Vagina (tissue), 2 donors: ENCODE measurements at regions not wholly inside any gene's neighbourhood (a gene's known extent, or its start where the extent isn't known, plus 50 kb on each side); places are given as distances from the start of the nearest gene placed in this dataset.

Source experiments
- DNase-seq, 2 donors: peaks; one replicate each; pipeline ENCODE4 v3.0.0-alpha.2; 2017; ENCODE audit errors: extremely low spot score in 2 of 2
- H3K27ac ChIP-seq: fragments of 200-600 bp; sonication (generic); one replicate; pipeline ENCODE4 v1.5.1; 2019
- H3K27me3 ChIP-seq: fragments of 200-600 bp; sonication (generic); one replicate; pipeline ENCODE4 v1.5.1; 2019
- H3K36me3 ChIP-seq, 2 donors: fragments of 200-600 bp; sonication (generic); one replicate each; pipeline ENCODE4 v1.5.1; 2017 to 2019
- H3K4me1 ChIP-seq: fragments of 200-600 bp; sonication (generic); one replicate; pipeline ENCODE4 v1.5.1; 2019
- H3K4me3 ChIP-seq, 2 donors: fragments of 200-600 bp; sonication (generic); 1 replicate in 1 of 2; 2 replicates in 1 of 2; pipeline ENCODE4 v1.5.1; 2016 to 2019
- H3K9me3 ChIP-seq: fragments of 200-600 bp; sonication (generic); one replicate; pipeline ENCODE4 v1.5.1; 2019
- POLR2A ChIP-seq, 2 donors: fragments of 450-650 bp; IDR thresholded peaks; one replicate each; pipeline ENCODE4 v1.6.1; 2017; ENCODE audit warnings: antibody characterized with exemption in 2 of 2, mild to moderate bottlenecking in 2 of 2, moderate library complexity in 2 of 2
- POLR2AphosphoS5 ChIP-seq, 2 donors: sonication (generic); formaldehyde crosslinking; IDR thresholded peaks; one replicate each; pipeline ENCODE4 v1.9.0; 2017; ENCODE audit warnings: antibody characterized with exemption in 2 of 2, mild to moderate bottlenecking in 2 of 2, low read depth in 1 of 2; ENCODE audit not compliant: insufficient read depth in 1 of 2
- intact Hi-C: fragments of 100-400 bp; cut with DNase I; formaldehyde crosslinking; loops from one replicate; pipeline ENCODE4 v1.15.1; 2023
- TF ChIP-seq, protein P1 (sequence below), 3 experiments: fragments of 450-650 bp in 2 of 3; fragments of 200-600 bp in 1 of 3; sonication (generic) in 1 of 3; IDR thresholded peaks; one replicate each; pipeline ENCODE4 v1.5.1; 2017 to 2019; ENCODE audit warnings: antibody characterized with exemption in 3 of 3, mild to moderate bottlenecking in 2 of 3, moderate library complexity in 2 of 3

DNA sequence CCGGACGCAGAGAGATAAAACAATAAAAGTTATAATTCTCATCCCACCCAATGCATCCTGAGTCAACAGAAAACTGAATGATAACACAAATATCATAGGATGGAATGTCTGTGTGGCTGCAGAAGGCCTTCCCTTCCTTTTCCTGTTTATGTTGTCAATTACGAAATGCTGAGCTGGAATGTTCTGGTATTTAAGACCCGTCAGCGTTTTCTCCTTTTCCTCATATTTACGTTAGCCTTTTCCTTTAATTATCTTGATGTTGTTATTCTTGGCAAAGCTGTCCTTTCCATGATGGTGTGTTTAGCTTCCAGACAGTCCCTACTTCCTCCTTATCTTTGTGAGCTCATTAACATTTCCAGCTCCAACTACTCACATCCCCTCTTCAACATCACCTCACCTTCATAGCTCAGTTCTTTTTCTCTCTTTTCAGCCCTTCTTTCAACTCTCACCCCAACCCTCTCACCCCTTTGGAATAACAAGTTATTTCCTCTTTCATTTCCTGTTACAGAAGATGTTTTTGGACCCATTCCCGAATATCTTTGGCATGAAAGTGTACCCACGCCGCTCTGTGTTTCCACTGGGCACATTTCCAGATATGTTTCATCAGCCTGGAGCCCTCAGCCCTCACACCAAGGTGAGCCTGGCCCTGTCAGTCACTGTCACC lies 221.6 kb downstream of the NR2F1-AS1 start:
- H3K4me1 ChIP-seq: no peaks in the 10 kb centered on the region
- no peak for DNase-seq
- H3K27ac ChIP-seq: no peak overlapping the region
- H3K9me3 ChIP-seq: no peaks in the 10 kb centered on the region
- H3K27me3 ChIP-seq: no peaks in the 10 kb centered on the region
- H3K36me3 ChIP-seq: no peaks in the 10 kb centered on the region
- H3K4me3 ChIP-seq: no peak overlapping the region
- intact Hi-C loops: no loop called here
- peak in 1 of 2 donors; percentile 8 for TF ChIP-seq POLR2AphosphoS5 (IDR thresholded peaks at IDR 0.05; ENCODE audit: insufficient read depth in 1 of 2, low read depth in 1 of 2)
- TF ChIP-seq, protein P1, sequence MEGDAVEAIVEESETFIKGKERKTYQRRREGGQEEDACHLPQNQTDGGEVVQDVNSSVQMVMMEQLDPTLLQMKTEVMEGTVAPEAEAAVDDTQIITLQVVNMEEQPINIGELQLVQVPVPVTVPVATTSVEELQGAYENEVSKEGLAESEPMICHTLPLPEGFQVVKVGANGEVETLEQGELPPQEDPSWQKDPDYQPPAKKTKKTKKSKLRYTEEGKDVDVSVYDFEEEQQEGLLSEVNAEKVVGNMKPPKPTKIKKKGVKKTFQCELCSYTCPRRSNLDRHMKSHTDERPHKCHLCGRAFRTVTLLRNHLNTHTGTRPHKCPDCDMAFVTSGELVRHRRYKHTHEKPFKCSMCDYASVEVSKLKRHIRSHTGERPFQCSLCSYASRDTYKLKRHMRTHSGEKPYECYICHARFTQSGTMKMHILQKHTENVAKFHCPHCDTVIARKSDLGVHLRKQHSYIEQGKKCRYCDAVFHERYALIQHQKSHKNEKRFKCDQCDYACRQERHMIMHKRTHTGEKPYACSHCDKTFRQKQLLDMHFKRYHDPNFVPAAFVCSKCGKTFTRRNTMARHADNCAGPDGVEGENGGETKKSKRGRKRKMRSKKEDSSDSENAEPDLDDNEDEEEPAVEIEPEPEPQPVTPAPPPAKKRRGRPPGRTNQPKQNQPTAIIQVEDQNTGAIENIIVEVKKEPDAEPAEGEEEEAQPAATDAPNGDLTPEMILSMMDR (IDR thresholded peaks at IDR 0.05): no peak

DNA sequence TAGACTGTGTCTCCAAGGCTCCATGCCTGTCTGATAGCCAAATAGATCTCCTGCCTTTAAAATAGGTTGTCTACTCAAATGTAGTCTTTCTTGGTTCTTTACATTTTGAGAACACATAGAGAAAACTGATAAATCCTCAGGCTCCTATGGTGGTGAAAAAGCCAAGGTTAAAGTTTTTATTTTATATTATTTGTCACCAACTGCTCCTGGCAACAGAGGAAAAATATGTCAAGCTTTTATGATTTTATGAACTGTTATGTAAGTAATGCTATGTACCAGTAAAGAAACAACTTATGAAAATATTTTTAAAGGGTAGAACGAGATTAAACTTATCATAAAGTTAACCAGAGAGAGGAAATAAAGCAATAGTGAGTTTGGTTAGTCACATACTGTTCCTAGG lies 222.8 kb downstream of the NR2F1-AS1 start:
- TF ChIP-seq, protein P1 (IDR thresholded peaks at IDR 0.05): no peak
- TF ChIP-seq POLR2AphosphoS5 (IDR thresholded peaks at IDR 0.05; ENCODE audit: insufficient read depth in 1 of 2, low read depth in 1 of 2) (no peak), POLR2A (IDR thresholded peaks at IDR 0.05) (no peak)
- H3K36me3 ChIP-seq: no peaks in the 10 kb centered on the region
- H3K27ac ChIP-seq: no peak overlapping the region
- H3K27me3 ChIP-seq: no peaks in the 10 kb centered on the region
- no peak for DNase-seq
- no peaks in the 10 kb centered on the region for H3K9me3 ChIP-seq
- no peak overlapping the region for H3K4me3 ChIP-seq
- H3K4me1 ChIP-seq: no peaks in the 10 kb centered on the region
- intact Hi-C loops: no loop called here

DNA sequence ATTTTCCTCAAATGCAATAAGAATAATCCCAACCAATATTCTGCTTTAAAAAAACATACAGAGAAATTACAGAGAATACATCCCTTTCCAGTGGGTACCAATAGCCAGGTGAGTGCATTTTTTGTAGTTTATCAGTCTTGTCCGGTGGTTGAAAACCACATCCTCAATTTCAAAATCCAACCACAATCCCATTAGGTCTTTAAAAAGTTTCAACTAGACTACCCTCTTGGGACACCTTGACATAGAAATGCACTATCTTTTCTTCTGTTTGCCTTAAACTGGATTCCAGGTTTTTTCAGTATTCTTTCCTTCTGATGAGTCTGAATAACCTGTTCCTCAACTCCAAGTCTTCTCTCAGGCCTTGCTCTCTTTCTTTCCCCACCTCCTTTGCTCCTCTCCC lies 223.3 kb downstream of the NR2F1-AS1 start:
- no peak overlapping the region for H3K27ac ChIP-seq
- H3K36me3 ChIP-seq: no peaks in the 10 kb centered on the region
- H3K27me3 ChIP-seq: no peaks in the 10 kb centered on the region
- no peak overlapping the region for H3K4me3 ChIP-seq
- TF ChIP-seq POLR2AphosphoS5 (IDR thresholded peaks at IDR 0.05; ENCODE audit: insufficient read depth in 1 of 2, low read depth in 1 of 2): no peak
- TF ChIP-seq, protein P1 (IDR thresholded peaks at IDR 0.05): no peak
- no peak for TF ChIP-seq POLR2A (IDR thresholded peaks at IDR 0.05)
- no peaks in the 10 kb centered on the region for H3K4me1 ChIP-seq
- intact Hi-C loops: no loop called here
- H3K9me3 ChIP-seq: no peaks in the 10 kb centered on the region
- no peak for DNase-seq

DNA sequence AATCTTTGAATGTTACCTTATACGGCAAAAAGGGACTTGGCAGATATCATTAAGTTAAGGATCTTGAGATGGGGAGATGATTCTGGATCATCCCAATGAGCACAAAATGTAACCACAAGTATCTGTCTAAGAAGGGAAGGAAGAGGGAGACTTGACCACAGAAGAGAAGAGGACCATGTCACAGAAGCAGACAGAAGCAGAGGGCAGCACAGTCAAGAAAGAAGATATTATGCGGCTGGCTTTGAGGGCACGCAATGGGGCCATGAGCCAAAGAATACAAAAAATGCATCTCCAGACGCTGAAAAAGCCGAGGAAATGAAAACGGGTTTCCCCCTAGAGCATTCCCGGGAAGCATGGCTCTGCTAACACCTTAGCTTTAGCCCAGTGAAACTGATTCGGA lies 225.3 kb downstream of the NR2F1-AS1 start:
- intact Hi-C loops: no loop called here
- Histone ChIP-seq H3K36me3 (no peaks in the 10 kb centered on the region), H3K4me1 (no peaks in the 10 kb centered on the region), H3K27ac (no peak overlapping the region), H3K9me3 (no peaks in the 10 kb centered on the region), H3K4me3 (no peak overlapping the region), H3K27me3 (no peaks in the 10 kb centered on the region)
- TF ChIP-seq POLR2AphosphoS5 (IDR thresholded peaks at IDR 0.05; ENCODE audit: insufficient read depth in 1 of 2, low read depth in 1 of 2) (no peak), POLR2A (IDR thresholded peaks at IDR 0.05) (no peak)
- TF ChIP-seq, protein P1 (IDR thresholded peaks at IDR 0.05): no peak
- DNase-seq: no peak

DNA sequence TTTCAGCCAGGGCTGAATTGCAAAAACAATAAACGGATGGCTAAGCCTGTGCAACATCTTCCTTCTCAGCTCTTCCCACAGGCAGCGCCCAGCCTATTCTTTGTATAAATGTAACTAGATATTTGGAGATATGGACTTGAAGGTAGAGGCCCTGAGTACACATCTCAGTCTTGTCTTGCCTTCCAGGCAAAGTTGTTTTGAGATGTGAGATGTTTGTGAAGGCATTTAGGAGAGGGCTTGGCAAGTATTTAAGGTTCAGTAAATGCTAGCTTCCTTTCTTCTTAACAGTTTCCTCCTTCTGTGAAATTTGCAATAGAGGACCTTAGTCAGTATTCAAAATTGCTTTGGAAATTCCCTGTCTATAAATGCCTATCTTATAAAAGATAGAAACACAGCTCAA lies 228.8 kb downstream of the NR2F1-AS1 start:
- TF ChIP-seq, protein P1 (IDR thresholded peaks at IDR 0.05): no peak
- TF ChIP-seq POLR2A (IDR thresholded peaks at IDR 0.05) (no peak), POLR2AphosphoS5 (IDR thresholded peaks at IDR 0.05; ENCODE audit: insufficient read depth in 1 of 2, low read depth in 1 of 2) (no peak)
- intact Hi-C loops: no loop called here
- no peaks in the 10 kb centered on the region for H3K9me3 ChIP-seq
- H3K27me3 ChIP-seq: no peaks in the 10 kb centered on the region
- H3K27ac ChIP-seq: no peak overlapping the region
- H3K36me3 ChIP-seq: no peaks in the 10 kb centered on the region
- H3K4me1 ChIP-seq: no peaks in the 10 kb centered on the region
- DNase-seq: no peak
- no peak overlapping the region for H3K4me3 ChIP-seq
